ENCODE measurements at regions not wholly inside any gene's neighbourhood (a gene's known extent, or its start where the extent isn't known, plus 50 kb on each side); places are given as distances from the start of the nearest gene placed in this dataset.

DNA sequence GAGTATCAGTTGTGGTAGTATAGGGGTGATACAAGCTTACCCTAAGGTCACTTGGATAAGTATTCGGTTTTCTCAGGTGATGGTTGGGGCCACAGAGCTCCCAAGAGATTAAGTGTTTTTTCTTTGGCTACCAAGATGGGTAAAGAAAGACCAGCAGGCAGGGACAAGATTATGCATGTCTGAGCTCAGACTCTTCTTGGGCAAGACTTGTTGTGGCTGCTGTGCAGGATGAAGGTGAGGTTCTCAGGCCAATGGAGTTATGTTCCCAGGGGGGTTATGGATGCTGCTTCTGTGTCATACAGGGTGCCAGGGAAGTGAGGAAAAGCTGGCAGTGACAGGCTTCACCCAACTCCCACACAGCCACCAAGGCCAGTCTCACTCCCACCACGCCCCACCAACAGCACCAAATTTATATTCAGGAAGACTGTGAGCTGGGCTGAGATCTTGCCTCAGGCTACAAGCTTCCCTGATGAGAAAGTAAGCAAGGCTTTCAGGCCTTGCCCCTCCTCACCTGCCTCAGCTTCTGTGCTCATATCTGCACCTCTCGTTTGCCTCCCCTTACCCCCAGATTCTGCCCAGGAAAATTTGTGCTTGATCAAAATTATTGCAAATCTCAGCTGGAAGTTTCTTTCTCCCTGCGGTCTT, 511.8 kb upstream of the SLITRK1 start:
- DNase-seq, result no peak

DNA sequence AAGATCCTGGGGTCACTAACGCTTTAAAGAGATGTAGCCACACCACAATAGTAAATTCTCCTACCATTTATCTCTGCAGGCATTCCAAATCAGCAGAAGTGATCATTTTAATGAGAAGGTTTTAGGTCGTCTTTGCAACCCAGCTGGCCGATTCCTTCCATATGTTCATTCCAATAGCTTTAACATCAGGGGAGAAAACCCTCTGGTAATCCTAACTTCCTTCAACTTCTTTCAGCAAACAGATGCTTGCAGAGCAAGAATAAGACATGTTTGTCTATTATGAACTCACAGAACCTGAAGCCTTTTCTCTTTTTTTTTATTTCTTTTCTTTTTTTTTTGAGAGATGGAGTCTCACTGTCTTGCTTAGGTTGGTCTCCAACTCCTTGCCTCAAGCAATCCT, 498.6 kb upstream of the SLITRK1 start:
- no peak for DNase-seq

DNA sequence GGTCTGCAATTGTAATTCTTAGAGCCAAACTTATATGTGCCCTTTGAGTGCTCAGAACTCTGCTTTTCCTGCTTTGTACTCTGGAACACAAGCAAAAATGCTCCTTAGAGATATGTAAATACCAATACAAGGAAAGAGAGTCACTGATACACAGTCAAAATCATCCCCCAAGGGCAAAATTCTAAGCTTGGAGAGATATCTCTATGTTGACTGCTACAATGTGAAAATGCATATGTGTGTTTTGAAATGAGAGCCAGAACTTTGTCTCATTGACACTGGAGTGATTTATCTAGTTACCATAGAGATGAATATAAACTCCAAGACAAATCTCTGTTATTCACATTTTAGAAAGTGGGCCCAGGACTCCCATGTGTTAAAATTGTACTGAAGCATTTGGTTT, 494.8 kb upstream of the SLITRK1 start:
- no peak for DNase-seq

DNA sequence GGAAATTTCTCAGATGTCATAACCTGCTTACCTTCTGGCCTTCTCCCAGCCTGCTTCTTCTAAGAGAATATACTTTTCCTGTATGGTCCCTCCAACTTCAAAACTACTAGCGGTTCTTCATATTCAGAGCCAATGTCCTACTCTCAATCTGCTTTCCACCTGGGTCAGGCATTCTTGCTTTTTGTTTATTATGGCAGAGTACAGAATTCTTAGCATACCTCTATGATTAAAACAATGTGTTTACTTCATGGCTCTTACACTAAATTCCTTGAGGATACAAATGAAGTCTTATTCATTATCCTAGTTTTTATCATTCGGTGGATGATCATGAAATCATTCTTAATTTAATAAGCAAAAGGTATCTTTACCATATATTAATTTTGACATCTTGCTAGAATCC, 484.2 kb upstream of the SLITRK1 start:
- no peak for DNase-seq

DNA sequence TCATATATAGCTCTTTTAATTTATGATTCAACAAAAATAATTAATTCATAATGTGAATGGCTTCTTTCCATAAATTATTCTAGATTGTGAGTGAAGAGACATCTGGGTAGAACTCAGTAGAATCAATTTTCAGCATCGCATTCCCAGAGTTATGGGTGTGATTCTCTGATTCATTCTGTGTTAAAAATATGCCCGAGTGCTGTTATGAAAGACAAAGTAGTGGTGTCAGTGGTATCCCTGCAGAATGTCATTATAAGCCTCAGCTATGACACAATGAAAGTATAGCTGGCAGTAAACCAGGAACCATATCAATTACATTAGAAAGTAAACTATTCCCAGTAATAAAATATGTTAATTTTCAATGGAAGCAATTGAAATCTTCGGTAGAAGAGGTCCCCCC, 480.5 kb upstream of the SLITRK1 start:
- no peak for DNase-seq

DNA sequence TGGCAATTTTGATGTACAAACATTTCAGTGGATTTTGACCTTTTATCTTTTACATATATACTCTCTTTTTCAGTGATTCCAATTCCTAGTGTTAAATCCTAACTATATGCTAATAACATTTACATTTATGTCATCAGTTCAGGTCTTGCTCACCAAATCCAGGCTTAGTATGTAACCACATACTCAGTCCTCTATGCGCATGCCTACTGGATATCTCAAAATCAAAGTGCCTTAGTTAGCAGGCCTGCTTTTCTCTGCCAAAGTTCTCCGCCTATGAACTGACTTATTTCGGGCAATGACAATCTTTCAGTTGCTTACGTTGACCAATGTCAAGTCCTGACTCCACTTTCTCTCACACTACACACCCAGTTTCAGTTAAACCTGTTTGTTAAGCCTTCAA, 478.5 kb upstream of the SLITRK1 start:
- no peak for DNase-seq

DNA sequence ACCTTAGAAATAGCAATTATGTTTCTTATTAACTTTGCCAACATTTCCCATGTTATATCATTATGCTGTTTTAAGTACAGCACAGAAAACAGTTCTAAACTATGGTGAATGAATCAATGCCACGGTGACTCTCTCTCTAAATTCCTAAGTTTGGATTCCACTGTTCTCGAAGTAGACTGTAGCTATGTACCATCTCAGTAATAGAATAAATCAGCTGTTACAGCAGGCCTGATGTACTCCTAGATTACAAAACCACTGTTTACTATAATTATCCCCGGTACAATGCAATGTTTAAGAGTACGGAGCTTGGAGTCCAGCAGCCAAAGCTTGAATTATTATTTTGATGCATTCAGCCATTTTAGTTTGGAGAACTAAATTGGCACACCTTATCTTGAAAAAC, 476.3 kb upstream of the SLITRK1 start:
- no peak for DNase-seq

DNA sequence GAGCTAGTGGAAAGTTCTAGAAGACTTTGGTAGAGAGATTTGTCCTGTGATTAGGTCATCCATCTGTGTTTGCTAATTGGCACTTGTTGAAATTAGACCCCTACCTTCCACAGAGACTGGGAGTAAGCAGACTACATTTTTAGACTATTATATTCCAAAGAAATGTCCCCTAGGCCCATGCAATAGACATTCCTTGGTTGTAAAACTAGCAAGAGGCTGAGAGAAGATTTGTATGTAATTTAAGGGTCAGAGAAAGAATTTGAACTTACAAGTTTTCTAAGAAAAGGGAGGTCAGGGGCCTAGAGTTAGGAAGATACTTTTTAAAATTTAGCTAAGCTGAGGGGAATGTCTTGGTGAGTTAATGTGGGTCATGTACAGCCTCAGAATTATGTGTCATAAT, 470.7 kb upstream of the SLITRK1 start:
- no peak for DNase-seq

DNA sequence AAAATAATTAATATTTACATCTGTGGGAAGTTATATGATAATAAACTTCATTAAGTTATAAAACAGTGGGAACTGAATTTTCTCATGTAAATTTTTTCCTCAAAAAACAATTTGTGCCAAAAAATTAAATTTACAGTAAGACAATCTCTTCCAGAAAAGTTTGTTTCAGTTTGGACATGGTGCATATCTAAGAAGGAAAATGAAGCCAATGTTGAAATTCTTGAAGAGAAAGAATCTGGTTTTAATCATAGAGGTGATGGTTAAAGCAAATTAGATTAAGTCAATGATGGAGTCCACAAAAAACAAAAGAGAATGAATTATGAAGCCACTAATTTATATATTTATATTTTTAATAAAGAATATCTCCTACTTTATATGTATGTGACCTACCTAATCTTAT, 457.2 kb upstream of the SLITRK1 start:
- no peak for DNase-seq

DNA sequence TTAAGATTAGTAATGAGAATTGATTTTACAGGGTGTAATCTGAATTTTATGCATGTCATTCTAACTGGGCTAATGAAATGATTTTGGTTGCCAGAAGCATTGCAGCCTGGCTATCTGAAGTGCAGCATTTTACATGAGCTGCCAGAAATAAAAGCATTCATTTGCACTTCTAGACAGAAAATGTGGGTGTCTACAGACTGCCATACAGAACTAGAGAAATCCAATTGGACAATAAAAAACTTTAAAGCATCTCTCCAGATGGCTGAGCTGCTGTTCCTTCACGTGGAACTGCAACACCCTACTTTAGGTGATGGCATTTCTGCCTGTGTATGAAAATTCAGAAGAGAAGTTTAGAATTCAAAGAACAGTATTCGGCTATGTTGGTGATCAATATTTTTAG, 450.1 kb upstream of the SLITRK1 start:
- no peak for DNase-seq

DNA sequence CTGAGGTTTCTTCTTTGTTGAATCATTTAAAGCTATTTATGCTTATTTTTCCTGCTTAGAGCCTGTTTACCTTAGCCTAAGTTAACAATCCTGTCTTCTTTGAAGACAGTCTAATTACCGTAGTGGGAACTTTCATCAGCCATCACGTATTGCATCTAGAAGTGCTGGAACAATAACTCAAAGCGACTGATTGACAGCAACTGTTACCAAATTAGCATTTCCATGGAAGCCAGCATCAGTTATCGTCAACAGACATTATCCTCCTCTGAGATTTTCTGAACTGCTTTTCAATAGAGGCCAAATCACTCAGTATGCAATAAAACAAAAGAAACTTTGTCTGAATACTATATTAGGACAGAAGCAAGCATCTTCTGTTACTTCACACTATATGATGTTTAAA, 433.3 kb upstream of the SLITRK1 start:
- no peak for DNase-seq

DNA sequence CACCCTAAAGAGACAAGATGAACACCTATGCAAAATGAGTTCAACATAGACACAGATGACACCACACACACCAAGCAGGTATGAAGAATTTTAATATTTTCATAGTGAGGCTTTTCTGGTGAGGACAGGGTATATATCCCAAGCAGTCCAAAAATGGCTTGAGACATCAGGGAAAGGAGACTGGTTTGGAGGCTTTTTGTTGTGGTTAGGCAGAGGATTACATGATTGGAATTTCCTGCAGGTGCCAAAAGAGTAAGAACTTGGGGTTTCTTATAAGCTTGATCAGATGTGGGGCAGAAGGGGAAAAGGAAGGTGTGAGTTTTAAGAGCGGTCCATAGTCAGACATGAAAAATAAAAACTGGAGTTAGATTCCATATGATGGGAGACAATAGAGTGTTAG, 420.8 kb upstream of the SLITRK1 start:
- no peak for DNase-seq

DNA sequence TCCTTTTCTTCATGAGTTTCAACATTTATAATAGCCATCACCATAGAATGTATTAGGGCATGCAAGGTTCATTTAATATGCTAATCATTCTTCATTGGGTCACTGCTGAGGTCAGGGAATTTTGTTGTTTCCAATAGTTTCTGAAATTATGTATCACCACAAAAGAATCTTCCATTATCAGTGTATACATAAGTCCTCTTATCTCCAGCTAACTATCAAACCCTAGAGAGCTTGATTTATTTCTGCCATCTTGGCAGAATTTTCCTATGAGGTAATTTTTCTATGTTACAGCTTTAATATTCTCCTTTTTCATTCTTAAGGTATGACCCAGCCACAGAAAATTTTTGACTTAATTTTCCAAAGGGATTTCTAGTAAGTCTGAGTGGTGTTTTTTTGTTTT, 415.0 kb upstream of the SLITRK1 start:
- DNase-seq, result no peak

DNA sequence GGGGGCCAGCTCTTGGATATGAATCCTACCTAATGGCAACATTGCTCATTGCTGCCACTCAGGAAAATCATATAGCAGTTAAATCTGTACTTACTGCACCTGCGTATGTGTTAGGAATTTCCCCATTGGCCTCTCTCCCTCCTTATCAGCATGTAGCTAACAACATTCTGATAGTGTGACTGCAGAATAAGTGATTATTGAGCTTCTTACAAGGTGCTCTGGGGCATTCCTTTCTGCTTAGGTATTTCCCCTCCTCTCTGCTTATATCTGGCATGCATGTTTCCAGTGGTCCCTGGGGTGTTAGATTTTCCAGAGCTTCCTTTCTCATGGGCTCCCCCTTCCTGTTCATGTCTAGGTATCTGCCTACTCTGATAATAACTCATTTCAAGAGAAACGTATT, 414.1 kb upstream of the SLITRK1 start:
- no peak for DNase-seq

DNA sequence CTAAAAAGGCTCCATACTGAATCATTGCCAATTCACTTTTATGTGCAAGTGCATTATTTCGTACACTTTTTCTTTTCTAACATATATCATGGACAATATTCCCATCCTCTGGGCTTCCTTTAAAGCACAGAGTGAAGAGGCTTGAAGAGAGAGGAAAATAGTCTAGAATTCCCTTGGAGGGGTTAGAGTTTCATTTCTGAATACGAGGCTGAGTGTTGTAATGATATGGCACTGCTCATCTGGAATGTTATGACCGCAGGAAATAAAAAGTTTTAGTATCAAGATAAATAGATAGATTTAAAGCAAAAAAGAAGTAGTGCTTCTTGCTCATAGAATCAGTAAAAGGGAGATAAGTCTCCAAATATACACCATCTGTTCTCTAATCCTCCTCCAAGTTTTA, 412.3 kb upstream of the SLITRK1 start:
- no peak for DNase-seq

DNA sequence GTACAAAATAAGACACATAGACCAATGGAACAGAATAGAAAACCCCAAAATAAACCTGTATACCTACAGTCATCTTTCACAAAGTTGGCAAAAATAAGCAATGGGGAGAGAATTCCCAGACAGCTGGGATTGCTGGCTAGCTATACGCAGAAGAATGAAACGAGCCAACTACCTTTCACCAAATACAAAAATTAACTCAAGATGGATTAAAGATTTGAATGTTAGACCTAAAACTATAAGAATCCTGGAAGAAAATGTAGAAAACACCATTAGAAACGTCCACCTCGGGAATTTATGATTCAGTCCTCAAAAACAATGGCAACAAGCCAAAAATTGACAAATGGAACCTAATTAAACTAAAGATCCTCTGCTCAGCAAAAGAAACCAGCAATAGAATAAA, 408.1 kb upstream of the SLITRK1 start:
- DNase-seq, result no peak

DNA sequence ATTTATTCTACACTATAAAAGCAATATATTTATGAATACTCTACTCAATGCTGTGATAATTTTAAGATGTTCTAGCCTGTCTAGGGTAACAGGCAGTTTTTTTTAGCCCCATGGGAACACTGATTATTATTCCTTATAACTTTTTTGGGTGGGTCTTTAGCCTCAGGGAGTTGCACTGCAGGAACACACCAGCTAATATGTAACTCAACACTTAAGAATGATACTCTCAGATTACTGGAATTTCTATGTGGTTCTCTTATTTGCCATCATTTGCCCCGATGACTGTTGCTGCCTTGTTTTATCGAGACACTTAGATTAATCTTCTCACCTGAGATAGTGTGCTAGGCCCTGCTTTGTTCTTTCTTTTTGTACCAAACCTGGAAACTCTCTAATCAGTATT, 396.9 kb upstream of the SLITRK1 start:
- no peak for DNase-seq

DNA sequence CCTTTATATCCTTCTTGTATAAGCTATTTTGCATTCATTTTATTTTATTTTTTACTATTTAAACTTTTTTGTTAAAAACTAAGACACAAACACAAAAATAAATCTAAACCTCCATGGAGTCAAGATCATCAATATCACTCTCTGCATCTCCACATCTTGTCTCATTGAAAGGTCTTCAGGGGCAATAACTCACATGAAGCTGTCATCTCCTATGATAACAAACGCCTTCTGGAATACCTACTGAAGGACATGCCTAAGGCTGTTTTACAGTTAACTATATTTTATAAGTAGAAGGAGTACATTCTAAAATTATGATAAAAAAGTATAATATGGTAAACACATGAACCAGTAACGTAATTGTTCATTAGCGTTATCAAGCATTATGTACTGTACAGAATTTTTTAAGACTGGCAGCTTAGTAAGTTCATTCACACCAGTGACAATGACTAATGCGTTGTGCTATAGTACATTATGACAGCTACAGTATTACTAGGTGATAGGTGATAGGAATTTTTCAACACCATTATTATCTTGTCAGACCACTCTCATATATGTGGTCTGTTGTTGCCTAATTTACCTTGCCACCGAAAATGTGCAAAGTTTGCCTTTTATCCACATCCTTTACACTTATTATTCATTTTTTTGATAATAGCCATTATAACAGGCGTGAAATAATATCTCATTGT, 390.7 kb upstream of the SLITRK1 start:
- DNase-seq, result no peak

DNA sequence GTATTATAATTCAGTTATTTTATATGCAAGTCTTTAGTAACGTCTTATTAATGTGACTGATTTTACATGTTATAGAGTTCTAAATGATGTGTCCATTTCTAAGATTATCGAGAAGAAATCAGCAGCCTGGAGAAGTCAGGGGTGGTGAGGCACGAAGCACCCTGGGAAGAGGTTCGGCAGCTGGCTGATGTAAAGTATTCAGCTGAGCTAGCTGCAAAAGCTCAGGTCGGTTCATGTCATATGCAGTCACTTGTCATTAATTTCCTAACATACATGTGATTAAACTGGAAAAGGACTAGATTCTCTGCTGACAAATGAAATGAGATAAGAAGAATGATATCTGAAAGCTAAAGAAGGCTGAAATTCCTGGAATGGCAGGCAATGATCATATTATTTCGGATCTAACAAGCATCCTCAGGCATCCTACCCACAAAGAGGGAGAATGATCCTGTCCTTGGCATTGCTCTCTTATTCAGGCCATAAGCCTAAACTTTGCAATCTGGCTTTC, 383.0 kb upstream of the SLITRK1 start:
- DNase-seq, result no peak

DNA sequence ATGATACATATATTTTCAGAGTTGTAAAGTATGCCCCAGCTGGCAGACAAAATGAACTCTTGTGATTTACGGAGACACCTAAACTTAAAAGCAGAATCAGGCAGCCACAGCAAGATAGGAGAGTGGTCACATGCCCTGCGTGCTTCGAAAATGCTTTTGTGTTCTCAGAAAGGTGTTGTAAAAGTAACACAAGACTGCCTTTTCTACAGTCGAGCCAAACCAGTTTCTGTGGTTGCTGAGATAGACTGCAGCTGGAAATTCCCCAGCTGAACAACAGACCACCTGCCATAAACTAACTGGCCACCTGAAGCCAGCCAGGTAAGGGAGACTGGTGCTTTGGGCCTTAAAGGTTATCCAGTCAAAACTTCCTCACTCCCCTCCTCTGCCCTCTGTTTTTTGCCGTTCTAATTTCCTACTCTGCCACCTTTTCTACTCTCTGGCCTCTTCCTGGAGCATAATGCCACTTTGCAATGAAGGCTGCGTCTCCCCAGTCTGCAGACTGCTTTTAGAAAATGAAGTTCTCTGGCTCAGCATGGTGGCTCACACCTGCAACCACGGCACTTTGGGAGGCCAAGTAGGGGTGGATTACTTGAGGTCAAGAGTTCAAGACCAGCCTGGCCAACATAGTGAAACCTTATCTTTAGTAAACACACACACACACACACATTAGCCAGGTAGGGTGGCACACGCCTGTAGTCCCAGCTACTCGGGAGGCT, 381.2 kb upstream of the SLITRK1 start:
- no peak for DNase-seq

DNA sequence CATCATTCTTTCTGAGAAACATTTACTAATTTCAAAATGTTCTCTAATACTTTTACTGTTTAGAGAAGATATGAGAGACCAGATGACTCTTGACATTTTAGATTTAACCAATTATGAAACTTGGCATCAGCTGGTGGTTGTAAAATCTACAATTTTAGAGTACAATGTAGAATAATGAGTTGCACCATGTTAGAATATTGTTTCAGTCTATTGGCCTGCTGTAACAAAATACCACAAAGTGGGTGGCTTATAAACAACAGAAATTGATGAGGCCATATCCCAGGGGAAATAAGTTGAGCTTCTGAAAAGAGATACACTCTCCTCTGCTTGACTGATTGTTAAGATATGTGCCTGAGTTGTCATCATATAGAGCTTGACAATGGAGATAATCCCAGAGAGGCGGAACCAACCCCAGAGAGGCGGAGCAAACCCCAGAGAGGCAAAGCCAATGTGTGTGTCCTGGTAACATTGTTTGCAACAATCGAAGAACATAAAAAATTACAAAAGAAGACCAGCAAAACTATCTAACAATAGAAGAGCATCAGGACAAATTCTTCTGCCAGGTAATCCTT, 373.0 kb upstream of the SLITRK1 start:
- DNase-seq, result no peak

DNA sequence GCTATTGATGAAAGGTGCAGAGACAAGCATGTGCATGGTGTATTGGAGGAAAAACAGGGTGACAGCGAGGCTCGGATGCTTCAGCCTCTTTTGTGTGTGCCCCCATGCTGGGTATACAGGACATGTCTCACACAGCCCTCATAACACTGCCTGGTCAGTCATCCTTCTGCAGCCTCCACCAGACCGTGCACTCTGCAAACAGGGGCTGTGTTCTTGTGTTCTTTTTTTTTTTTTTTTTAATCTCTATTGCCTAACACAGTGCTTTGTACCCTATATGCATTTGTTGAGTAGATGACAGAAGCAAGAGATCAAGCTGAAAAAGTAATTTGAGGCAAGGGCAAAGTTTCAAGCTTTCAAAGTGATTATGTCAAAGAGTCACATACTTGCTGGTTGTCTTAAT, 367.2 kb upstream of the SLITRK1 start:
- DNase-seq, result no peak

DNA sequence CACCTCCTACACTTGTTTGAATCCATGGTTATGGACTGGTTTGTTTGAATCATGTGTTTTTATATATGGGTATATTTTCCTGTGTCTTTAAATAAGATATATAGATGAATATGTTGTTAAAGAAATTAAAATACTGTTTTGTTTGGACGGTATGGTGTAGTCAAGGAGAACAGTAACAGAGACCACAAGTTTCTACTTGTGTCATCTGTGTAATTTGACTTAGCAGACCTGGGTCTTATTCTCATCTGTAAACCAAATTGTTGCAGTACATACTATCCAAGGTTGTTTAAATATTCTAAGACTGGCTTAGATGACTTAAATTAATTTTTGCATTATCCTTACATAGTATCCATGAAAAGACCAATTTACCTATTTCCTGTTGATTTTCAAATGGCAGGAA, 361.1 kb upstream of the SLITRK1 start:
- DNase-seq, result no peak

DNA sequence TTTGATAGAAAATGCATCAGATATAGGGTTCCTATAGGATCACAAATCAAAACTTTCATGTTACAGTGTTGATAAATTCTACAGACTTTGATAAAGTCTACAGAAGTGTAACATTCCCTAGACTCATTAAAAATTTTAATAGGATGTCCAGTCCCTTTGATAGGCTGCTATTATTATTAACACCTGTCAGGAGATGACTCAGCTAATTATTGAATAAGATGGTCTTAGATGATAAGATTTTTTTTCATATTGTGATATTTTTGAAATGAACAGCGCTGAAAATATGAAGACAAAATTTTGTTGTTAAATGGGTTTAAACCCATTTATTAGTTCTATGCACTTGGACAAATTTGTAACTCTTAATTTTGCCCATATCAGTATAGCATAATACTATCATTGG, 356.8 kb upstream of the SLITRK1 start:
- DNase-seq, result no peak

Data from NCI-H345 (cell line).